ENCODE measurements at regions not wholly inside any gene's neighbourhood (a gene's known extent, or its start where the extent isn't known, plus 50 kb on each side); places are given as distances from the start of the nearest gene placed in this dataset.

GRCh38 chr1:14301704-14302024 is 296.8 kb upstream of the KAZN start:
- peaks cover 24% of the 10 kb centered on the region for H3K27me3 Mint-ChIP-seq
- H3K4me1 Mint-ChIP-seq (ENCODE audit: low read depth) = no peaks in the 10 kb centered on the region
- no peak for TF ChIP-seq CTCF (IDR thresholded peaks at IDR 0.05; ENCODE audit: unreplicated experiment)
- no peaks in the 10 kb centered on the region for H3K36me3 Mint-ChIP-seq (ENCODE audit: insufficient read depth)
- H3K4me3 Mint-ChIP-seq (ENCODE audit: low read depth) = no peak overlapping the region
- H3K27ac Mint-ChIP-seq = no peak overlapping the region
- no peak for DNase-seq (ENCODE audit: low spot score, unreplicated experiment)
- H3K9me3 Mint-ChIP-seq (ENCODE audit: low read depth) = no peaks in the 10 kb centered on the region

- no peaks in the 10 kb centered on the region for H3K4me1 Mint-ChIP-seq (ENCODE audit: low read depth)
- TF ChIP-seq CTCF (IDR thresholded peaks at IDR 0.05; ENCODE audit: unreplicated experiment) = no peak
- DNase-seq (ENCODE audit: low spot score, unreplicated experiment) = no peak
- H3K27ac Mint-ChIP-seq = no peak overlapping the region
- H3K9me3 Mint-ChIP-seq (ENCODE audit: low read depth) = no peaks in the 10 kb centered on the region
- H3K27me3 Mint-ChIP-seq = peaks cover 24% of the 10 kb centered on the region
- H3K36me3 Mint-ChIP-seq (ENCODE audit: insufficient read depth) = no peaks in the 10 kb centered on the region
- no peak overlapping the region for H3K4me3 Mint-ChIP-seq (ENCODE audit: low read depth)
Measured at GRCh38 chr1:14302025-14302424, 296.5 kb upstream of the KAZN start.

GRCh38 chr1:14303011-14303410 is 295.5 kb upstream of the KAZN start:
- Mint-ChIP-seq H3K9me3 (ENCODE audit: low read depth) (no peaks in the 10 kb centered on the region), H3K4me1 (ENCODE audit: low read depth) (no peaks in the 10 kb centered on the region), H3K27me3 (peaks cover 24% of the 10 kb centered on the region), H3K36me3 (ENCODE audit: insufficient read depth) (no peaks in the 10 kb centered on the region), H3K4me3 (ENCODE audit: low read depth) (no peak overlapping the region), H3K27ac (no peak overlapping the region)
- TF ChIP-seq CTCF (IDR thresholded peaks at IDR 0.05; ENCODE audit: unreplicated experiment) = no peak
- no peak for DNase-seq (ENCODE audit: low spot score, unreplicated experiment)

GRCh38 chr1:14304381-14304865 is 294.1 kb upstream of the KAZN start:
- H3K36me3 Mint-ChIP-seq (ENCODE audit: insufficient read depth) = no peaks in the 10 kb centered on the region
- no peak for DNase-seq (ENCODE audit: low spot score, unreplicated experiment)
- no peak for TF ChIP-seq CTCF (IDR thresholded peaks at IDR 0.05; ENCODE audit: unreplicated experiment)
- H3K4me1 Mint-ChIP-seq (ENCODE audit: low read depth) = no peaks in the 10 kb centered on the region
- no peak overlapping the region for H3K27ac Mint-ChIP-seq
- no peaks in the 10 kb centered on the region for H3K9me3 Mint-ChIP-seq (ENCODE audit: low read depth)
- H3K27me3 Mint-ChIP-seq = peaks cover 24% of the 10 kb centered on the region
- no peak overlapping the region for H3K4me3 Mint-ChIP-seq (ENCODE audit: low read depth)

GRCh38 chr1:14308460-14308859 is 290.0 kb upstream of the KAZN start:
- Mint-ChIP-seq H3K27ac (no peak overlapping the region), H3K4me3 (ENCODE audit: low read depth) (no peak overlapping the region), H3K9me3 (ENCODE audit: low read depth) (peaks cover 4% of the 10 kb centered on the region), H3K36me3 (ENCODE audit: insufficient read depth) (no peaks in the 10 kb centered on the region), H3K4me1 (ENCODE audit: low read depth) (peaks cover 1% of the 10 kb centered on the region), H3K27me3 (peaks cover 17% of the 10 kb centered on the region)
- TF ChIP-seq CTCF (IDR thresholded peaks at IDR 0.05; ENCODE audit: unreplicated experiment) = no peak
- no peak for DNase-seq (ENCODE audit: low spot score, unreplicated experiment)
